GM06990 (cell line): ENCODE measurements at regions not wholly inside any gene's neighbourhood (a gene's known extent, or its start where the extent isn't known, plus 50 kb on each side); places are given as distances from the start of the nearest gene placed in this dataset.

Experiments used
- DNase-seq: peaks from one replicate; pipeline ENCODE4 v3.0.0-alpha.2; 2011; ENCODE audit not compliant: insufficient read length; ENCODE audit errors: extremely low read depth
- H3K27me3 ChIP-seq: replicated peaks from 2 replicates; pipeline ENCODE4 v1.6.0; 2011; ENCODE audit warnings: low read length; ENCODE audit not compliant: control insufficient read depth, insufficient read depth
- H3K36me3 ChIP-seq: 2 replicates; pipeline ENCODE4 v1.5.1; 2011; ENCODE audit warnings: low read length; ENCODE audit not compliant: control insufficient read depth, insufficient read depth
- H3K4me3 ChIP-seq: replicated peaks from 2 replicates; pipeline ENCODE4 v1.5.1; 2011; ENCODE audit warnings: low read depth, mild to moderate bottlenecking, control low read depth, low read length
- CTCF ChIP-seq: IDR thresholded peaks from 2 replicates; pipeline ENCODE4 v1.5.1; 2011; ENCODE audit warnings: low read length, control low read depth, mild to moderate bottlenecking, inconsistent platforms; ENCODE audit not compliant: insufficient read depth, poor library complexity, severe bottlenecking

GRCh38 chr1:67482733-67483482, 52.7 kb upstream of the SERBP1 start:
- no peak for TF ChIP-seq CTCF
- Histone ChIP-seq H3K36me3 (no peaks in the 10 kb centered on the region), H3K27me3 (no peaks in the 10 kb centered on the region), H3K4me3 (no peak overlapping the region)
- no peak for DNase-seq

GRCh38 chr1:67484492-67484891, 54.3 kb upstream of the SERBP1 start:
- TF ChIP-seq CTCF: no peak
- no peaks in the 10 kb centered on the region for H3K36me3 ChIP-seq
- no peak for DNase-seq
- H3K4me3 ChIP-seq: no peak overlapping the region
- H3K27me3 ChIP-seq: no peaks in the 10 kb centered on the region

GRCh38 chr1:67485046-67485811, 55.0 kb upstream of the SERBP1 start:
- TF ChIP-seq CTCF: no peak
- Histone ChIP-seq H3K36me3 (no peaks in the 10 kb centered on the region), H3K27me3 (no peaks in the 10 kb centered on the region), H3K4me3 (no peak overlapping the region)
- no peak for DNase-seq

- no peak for DNase-seq
- Histone ChIP-seq H3K4me3 (no peak overlapping the region), H3K36me3 (no peaks in the 10 kb centered on the region), H3K27me3 (no peaks in the 10 kb centered on the region; the same call in none of the 2 replicates)
- peak; percentile 38 for TF ChIP-seq CTCF
These were observed 59.4 kb upstream of the SERBP1 start for GRCh38 chr1:67489643-67490042.

GRCh38 chr1:67491280-67491679, 61.1 kb upstream of the SERBP1 start:
- Histone ChIP-seq H3K36me3 (no peaks in the 10 kb centered on the region), H3K4me3 (no peak overlapping the region), H3K27me3 (no peaks in the 10 kb centered on the region; the same call in none of the 2 replicates)
- no peak for TF ChIP-seq CTCF
- DNase-seq: no peak
